Left colon (tissue), 2 donors: ENCODE measurements at regions not wholly inside any gene's neighbourhood (a gene's known extent, or its start where the extent isn't known, plus 50 kb on each side); places are given as distances from the start of the nearest gene placed in this dataset.
A peak's percentile ranks its signal among the peaks of the same experiment; 100 is the strongest.
"Not testable (repeated sequence)": the region's sequence is repeated elsewhere in the genome, so short reads cannot be mapped to it uniquely, and the experiment has no call there.

Experiments
- ATAC-seq: fragments of 200-7000 bp; cut with Tn5 transposase; one replicate; pipeline ENCODE4 v1.9.1; 2020; ENCODE audit warnings: mild to moderate bottlenecking, moderate library complexity
- DNase-seq, 2 donors: peaks; one replicate each; pipeline ENCODE4 v3.0.0-alpha.2; 2020
- intact Hi-C, 2 donors: fragments of 100-400 bp; cut with DNase I in 1 of 2; cut with micrococcal nuclease in 1 of 2; formaldehyde crosslinking; loops; one replicate each; pipeline versions ENCODE4 v1.11.2 to v1.14.0; 2022; cut with DNase I, micrococcal nuclease
- donor health status: DM: no; HTN: no; CAD: no.
- donor health status: DM: yes; HTN: yes; CAD: no.

DNA sequence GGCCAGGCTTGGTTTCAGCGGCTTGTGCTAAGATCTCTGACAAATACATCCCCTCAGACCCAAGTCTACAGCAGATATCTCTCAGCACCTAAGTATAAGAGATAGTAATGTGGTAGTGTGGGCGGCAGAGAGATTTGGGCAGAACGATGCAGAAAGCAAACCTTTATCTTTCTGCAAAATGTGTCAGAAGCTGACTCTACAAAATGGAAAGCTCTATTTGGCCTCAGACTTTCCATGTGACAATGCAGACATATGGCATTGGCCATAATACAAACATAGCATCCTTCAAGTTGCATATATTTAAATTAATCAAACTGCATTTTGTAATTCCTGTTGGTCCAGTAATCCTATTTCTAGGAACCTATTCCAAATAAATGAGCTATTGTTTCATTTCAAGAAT lies 102.5 kb upstream of the RAI14 start:
- ATAC-seq (no peak), DNase-seq (no peak)
- intact Hi-C loops: no loop called here

DNA sequence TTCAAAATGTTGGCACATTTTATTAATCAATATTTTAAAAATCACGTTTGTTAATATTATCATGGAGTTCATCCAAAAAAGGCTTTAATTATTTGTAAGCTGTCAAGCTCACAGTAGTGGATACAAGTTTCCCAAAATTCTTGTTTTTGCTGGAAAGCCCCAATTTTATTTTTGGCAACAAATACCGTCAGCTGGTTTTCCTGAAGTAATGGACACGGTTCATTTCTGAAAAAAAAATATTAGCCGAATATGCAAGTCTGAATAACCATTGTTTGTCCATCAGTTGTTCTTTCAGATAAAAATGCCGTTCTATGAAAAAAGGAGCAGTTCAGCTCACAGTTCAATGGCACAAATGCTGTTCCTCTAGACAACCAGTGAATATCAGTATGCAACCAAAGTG lies 101.5 kb upstream of the RAI14 start:
- ATAC-seq (no peak), DNase-seq (no peak)
- intact Hi-C loops: no loop called here

DNA sequence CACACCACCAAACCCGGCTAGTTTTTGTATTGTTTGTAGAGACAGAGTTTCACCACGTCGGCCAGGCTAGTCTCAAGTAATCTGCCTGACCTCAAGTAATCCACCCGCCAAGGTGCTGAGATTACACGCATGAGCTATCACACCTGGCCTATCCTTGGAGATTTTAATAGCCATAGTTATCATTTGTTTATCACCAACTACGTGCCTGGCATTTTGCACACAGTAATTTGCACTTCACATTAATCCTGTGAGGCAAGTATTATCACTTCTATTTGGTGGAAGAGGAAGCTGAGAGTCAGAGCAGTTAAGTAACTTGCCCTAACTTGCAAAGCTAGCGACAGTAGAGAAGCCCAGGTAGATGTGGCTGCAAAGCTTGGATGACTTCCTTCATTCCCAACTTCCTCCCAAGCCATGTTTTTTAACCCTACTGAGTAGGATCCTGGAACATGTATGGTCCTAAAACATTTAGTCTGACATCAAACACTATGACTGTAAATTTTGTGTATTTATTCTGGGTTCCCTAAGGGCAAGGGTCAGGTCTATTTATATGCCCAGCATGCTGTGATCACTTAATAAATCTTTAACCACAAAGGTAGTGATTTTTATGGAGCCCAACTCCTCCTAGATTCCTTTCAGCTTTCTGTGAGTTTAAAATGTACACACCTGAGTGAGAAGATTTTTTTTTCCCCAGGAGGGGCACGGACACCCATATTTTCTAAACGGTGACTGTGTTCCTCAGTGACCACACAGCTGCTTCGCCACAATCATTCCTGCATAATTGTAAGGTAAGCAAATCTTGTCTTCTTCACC lies 100.2 kb upstream of the RAI14 start:
- ATAC-seq (peak; percentile 83), DNase-seq (peak in 1 of 2 donors; percentile 9)
- intact Hi-C loops: no loop called here

DNA sequence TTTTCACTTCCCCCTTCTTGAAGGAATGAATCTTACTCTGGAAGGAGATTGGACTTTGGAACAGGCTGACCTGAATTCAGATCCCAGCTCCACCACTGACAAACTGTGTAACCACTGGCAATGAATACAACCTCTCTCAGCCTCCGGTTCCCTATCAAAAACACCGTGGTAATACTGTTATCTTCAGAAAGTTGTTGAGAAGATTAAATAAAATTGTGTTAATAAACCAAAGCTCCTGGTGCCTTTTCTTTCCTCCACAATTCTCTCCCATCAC lies 99.7 kb upstream of the RAI14 start:
- ATAC-seq (peak; percentile 87), DNase-seq (no peak)
- intact Hi-C loops: no loop called here

DNA sequence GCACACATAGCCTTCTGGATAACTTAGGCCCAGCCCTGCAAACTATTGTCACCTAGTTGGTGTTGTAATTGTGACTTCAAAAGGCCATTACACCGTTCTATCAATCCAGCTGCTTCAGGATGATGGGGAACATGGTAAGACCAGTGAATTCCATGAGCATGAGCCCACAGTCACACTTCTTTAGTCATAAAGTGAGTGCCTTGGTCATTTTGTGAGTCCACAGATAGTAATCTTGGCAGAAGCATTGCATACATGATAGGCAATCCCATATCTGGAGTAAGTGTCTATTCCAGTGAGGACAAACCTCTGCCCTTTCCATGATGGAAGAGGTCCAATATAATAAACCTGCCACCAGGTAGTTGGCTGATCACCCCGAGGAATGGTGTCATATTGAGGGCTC lies 94.5 kb upstream of the RAI14 start:
- DNase-seq, intact Hi-C loops, ATAC-seq: not testable (repeated sequence)

DNA sequence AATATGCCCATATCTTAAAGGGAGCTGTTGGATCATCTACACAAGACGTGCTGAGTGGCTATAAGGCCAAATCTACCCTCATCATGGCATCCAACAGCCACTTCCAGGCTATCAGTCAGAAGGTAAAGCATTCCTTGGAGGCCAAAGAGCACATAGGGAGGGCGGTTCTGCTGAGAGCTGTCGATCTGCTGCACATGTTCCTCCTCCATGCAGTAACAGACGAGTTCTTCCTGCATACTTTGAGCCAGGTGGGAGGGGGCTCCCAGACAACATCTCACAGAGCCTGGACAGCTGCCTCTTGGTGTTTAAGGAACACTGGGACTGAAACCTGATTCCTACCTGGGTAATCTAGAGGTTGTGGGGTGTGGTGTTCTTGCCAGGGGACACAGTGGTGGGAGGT lies 93.3 kb upstream of the RAI14 start:
- intact Hi-C loops: no loop called here
- ATAC-seq: peak; percentile 83

DNA sequence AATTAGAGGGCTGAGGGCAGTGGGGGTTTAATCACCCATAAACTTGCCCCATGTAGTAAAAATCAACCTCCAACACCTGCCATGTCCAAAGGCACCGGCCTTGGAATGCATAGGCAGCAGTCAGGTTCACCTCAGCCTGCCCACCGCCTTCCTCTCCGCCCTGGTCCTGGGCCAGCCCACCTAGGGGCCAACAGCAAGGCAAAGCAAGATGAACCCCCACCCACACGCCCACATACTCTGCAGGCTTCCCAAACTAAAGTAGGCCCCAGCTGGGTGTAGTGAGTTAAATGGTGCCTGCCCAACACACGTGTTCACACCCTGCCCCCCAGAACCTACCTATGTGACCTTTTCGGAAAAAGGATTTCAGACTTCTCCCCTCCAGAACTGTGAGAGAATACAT lies 92.9 kb upstream of the RAI14 start:
- ATAC-seq (no peak), DNase-seq (no peak)

More for the DNA sequence above, 93.3 kb upstream of the RAI14 start:
- DNase-seq: no peak

DNA sequence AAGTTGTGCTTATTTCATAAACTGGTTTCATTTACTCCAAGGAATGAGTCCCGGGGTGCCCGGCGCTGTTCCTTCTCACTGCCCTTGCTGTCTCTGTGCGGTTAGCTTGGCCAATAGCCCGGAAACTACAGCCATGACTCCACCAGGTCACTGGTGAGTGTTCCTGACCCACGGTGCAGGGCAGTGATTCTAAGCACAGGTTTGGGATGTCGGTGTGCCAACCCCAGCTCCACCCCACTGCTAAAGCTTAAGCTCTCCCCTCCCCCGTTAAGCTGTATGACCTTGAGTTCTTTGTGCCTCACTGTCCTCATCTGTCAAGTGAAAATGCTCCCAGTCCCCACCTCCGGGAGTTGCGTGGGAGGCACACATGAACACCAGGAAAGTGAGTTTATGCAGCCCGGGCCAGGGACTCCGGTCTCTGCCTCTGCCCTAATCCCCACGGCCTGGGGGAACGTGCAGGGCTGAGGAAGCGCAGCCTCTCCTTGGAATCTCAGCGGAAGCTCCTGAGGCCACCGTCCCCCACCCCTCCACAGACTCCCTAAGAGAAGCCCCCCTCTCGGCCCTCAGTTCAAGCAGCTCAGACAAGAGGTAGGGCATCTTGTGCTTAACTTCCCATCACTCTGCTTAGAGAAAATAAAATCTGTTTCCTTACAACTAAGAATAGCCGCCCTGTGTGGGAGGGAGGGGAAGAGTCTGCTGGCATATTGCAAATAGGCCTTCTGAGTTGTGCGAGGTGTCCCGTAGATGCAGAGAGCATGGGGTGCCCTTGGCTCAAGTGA lies 92.0 kb upstream of the RAI14 start:
- ATAC-seq: no peak
- no peak for DNase-seq
- intact Hi-C loops: no loop called here

More for the DNA sequence above, 92.9 kb upstream of the RAI14 start:
- intact Hi-C loops: no loop called here

DNA sequence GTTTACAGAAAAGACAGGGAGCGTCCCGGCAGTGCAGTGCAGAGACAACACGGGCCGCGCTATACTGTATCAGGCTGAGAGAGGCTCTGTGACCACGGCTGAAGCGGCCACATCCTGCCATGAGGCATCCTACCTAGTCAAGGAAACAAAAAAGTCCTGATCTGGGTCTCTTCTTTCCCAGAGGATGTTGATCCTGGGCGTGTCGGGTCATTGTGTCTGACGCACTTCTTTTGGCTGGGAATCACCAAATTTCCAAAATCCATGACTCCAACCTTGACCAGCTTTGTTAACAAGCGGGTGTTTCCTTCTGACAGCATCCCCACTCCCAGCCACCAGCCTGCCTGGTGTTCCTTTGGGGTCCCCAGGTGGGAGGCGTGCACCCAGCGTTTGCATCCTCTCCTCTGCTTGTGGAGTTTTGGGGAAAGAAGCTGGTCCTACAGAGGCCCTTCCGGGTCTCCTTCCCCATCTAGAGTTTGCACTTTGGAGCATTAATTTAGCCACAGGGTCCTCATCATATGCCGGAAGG lies 91.4 kb upstream of the RAI14 start:
- ATAC-seq (no peak), DNase-seq (no peak)
- intact Hi-C loops: no loop called here

DNA sequence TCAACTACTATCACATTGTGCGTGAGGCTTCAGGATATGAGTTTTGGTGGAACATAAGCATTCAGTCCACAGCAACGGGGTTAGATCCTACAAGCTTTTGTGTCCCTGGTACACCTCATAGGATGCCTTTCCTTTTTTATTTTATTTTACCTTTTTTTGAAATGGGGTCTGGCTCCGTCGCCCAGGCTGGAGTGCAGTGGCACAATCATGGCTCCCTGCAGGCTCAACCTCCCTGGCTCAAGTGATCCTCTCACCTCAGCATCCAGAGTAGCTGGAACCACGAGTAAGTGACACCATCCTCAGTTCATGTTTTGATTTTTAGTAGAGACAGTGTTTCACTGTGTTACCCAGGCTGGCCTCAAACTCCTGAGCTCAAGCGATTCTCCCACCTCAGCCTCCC lies 86.0 kb upstream of the RAI14 start:
- DNase-seq: no peak
- intact Hi-C loops: no loop called here
- no peak for ATAC-seq

DNA sequence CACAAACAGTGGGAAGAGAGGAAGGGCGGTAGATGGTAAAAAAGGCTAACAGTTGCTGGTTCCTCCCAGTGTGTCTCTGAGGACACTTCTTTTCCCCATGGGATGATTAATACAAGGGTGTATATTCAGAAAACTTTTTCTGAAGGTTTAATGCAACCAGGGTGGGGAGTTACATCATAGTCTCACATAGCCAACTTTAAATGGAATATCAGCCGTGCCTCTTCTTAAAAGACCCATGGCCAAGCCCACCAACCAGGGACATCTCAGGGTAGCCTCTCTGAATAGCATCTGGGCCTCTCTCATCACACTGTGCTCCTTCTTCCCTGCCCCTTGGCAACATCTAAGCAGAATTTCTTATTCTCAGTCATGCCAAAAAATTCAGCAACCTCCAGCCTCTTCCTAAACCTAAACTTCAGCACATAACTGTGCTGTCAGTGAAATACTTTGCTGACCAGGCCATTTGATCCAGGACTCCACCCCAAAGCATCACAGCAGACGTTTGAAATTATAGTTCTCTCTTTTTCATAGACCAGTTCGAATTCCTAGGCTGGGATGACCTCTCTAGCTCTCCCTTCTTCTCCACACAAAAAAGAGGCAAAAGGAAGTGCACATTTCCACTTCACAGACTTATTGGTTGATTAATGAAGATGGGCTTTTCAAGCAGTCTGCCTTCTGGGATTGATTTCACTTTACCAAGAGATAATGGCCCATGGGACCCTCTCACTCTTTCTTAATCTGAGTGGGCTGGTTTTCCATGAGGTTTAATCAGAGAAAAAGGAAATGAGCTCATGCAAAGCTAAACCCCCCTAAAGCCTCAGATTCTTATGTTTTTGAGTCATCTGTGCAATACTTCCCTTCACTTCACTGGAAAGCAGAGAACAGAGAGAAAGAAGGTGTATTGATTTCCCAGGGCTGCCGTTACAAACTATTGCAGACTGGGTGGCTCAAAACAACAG lies 85.1 kb upstream of the RAI14 start:
- intact Hi-C loops: no loop called here
- no peak for DNase-seq
- no peak for ATAC-seq

DNA sequence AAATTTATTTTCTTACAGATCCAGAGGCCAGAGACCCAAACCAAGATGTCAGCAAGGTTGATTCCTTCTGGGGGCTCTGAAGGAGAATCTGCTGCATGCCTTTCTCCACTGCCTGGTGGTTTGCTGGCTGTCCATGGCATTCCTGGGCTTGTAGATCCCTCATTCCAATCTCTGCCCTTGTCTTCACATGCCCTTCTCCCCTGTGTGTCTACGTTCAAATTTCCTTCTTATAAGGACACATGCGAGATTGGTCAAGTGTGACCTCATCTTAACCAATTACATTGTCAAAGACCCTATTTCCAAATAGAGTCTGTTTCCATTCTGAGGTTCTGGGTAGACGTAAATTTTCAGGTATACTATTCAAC lies 84.5 kb upstream of the RAI14 start:
- intact Hi-C loops: no loop called here
- DNase-seq: no peak
- ATAC-seq: no peak

DNA sequence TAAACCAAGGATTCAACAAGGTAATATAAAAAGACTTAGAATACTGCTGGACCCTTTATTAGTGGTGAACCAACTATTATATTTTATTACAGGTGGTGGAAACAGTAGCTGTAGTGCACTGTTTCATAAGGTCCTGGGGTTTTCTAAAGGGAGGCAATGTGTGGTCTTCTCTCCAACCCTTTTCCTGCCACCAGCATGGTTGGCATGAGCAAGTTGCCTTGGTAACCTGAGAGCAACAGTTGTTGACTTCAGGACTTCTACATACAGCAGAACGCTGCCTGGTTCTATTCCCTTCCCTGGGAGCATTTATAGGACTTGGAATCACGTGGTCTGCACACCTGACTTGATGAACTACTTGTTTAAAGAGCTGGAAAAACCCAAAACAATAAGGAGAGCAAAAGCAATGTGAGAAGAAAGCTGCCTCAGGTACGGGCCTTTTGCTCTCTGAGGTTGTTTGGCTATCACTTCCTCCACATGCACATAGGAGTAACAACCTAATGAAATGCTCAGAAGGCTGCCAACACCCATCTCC lies 81.1 kb upstream of the RAI14 start:
- intact Hi-C loops: no loop called here
- ATAC-seq (peak; percentile 67), DNase-seq (no peak)

DNA sequence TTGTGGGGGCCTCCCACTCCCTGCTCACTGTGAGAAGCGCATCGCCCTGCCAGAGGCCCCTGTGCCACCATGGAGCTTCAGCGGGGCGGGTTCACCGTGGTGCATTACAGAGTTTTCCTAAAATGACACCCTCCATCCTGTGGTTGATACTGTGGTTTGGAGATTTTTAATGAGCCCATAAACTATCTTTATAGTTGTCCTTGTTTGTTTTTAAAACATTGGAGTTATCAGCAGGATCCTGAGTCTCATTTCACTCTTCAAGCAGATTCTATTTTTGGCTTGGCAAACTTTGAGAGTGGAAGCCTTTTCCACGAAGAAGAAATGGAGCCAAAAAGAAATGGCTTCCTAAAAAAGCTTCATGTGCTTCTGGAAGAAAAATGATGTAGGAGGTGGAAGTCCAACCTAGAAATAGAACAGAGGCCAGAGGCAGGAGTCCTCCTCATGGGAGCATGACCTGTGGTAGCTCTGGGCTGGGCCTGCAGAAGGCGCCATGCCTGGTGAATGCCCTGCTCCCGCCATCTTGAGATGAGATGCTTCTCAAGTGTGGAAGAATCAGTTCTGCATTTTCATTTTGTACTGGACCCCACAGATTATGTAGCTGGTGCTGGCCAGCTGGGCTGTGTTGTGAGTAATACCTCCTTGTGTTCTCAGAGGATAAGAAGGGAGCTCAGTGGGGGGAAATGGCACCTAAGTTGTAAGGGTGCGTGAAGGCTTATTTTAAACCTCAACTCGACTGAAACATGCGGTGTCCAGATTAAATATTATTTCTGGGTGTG lies 79.0 kb upstream of the RAI14 start:
- ATAC-seq: no peak
- DNase-seq: no peak
- intact Hi-C loops: no loop called here

DNA sequence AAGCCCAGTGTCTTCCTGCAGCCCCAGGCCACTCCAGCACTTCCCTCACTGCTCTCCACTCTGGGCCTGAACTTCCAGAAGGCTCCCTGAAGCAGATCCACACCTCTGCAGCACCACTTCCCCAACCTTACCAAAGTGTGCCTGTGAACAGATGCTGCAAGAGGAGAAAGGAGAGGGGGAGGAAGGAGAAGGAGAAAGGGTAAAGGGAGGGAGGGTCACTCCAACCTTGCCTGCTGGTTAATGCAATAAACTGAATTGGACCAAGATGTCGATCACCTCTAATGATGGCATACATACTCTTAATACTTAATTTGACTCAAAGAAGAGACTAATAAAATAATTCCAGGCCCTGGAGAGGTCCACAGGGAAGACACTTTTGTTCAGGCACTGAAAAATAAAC lies 77.2 kb upstream of the RAI14 start:
- DNase-seq (no peak), ATAC-seq (no peak)
- intact Hi-C loops: no loop called here

DNA sequence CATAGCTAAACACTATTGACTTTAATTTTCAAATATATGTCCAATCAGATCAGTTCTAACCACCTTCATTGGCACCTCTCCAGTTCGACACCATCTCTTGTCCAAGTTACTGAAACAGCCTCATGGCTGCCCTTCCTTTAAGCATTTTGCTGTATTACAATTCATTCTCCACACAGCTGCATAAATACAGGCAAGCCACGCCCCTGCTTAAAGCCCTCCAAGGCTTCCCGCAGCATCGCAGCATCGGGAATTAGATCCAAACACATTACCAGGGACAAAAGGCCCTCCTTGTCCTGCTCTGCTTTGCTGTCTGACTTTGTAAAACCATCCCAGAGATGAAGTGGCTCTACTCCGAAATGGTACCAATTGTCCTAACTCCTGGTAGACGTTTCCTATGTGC lies 75.1 kb upstream of the RAI14 start:
- no peak for ATAC-seq
- intact Hi-C loops: no loop called here
- no peak for DNase-seq

DNA sequence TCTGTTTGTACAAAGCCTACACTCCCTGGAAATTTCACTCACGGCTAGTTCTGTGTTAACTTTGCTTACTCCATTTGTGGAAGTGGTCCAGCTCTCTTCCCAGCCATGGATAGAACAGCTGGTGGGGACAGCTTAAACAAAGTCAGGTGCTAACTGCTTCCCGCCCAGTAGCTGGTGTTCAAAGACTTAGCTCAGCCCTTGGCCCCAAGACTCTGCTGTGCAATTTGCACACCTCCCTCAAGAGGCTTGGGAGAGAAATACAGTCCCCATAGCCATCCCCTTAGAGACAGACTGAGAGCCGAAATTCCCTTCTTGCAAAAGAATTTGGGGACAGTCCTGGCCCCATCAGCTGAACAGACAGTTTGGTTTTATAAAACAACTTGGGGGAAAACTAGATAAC lies 73.8 kb upstream of the RAI14 start:
- ATAC-seq: no peak
- intact Hi-C loops: no loop called here

DNA sequence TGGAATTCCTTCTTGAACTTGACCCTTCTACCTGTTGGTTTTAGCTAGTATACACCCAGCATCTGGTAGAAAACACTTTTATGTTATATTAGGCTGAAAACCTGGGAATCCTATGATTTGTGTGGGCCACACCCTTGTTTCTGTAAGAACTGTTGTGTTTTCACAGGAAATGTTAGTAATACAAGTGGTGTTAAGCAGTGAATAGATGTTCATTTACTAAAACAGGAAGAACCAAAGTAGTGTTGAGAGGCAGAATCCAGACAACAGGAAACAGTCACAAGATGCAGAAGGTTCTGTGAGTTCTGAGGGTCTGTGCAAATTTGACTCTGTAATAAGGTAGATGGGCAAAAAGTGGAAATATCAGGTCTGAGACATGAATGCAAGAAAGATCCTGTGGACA lies 73.0 kb upstream of the RAI14 start:
- no peak for DNase-seq
- no peak for ATAC-seq
- intact Hi-C loops: no loop called here

More for the DNA sequence above, 73.8 kb upstream of the RAI14 start:
- no peak for DNase-seq
